Astrocyte (in vitro differentiated cells and primary cell): ENCODE measurements at regions not wholly inside any gene's neighbourhood (a gene's known extent, or its start where the extent isn't known, plus 50 kb on each side); places are given as distances from the start of the nearest gene placed in this dataset.

ENCODE experiments used
- DNase-seq: peaks from one replicate; pipeline ENCODE4 v3.0.0-alpha.2; 2010; ENCODE audit warnings: low read depth
- FAIRE-seq: peaks from 2 replicates; lab custom pipeline; 2011; peaks lifted over from hg19 to GRCh38; lab: Jason Lieb, UNC
- H2AFZ ChIP-seq: 2 replicates; pipeline ENCODE4 v1.6.0; 2012; ENCODE audit warnings: low read depth, low read length, inconsistent platforms
- H3K27ac ChIP-seq: 2 replicates; pipeline ENCODE4 v1.5.1; 2011; ENCODE audit warnings: low read depth, low read length, inconsistent platforms
- H3K27me3 ChIP-seq: 2 replicates; pipeline ENCODE4 v1.6.0; 2011; ENCODE audit warnings: low read length, inconsistent platforms; ENCODE audit not compliant: insufficient read depth
- H3K36me3 ChIP-seq: 2 replicates; pipeline ENCODE4 v1.5.1; 2011; ENCODE audit warnings: low read length, inconsistent platforms; ENCODE audit not compliant: insufficient read depth
- H3K4me1 ChIP-seq: 2 replicates; pipeline ENCODE4 v1.5.1; 2011; ENCODE audit warnings: low read length, inconsistent platforms; ENCODE audit not compliant: insufficient read depth
- H3K4me2 ChIP-seq: 2 replicates; pipeline ENCODE4 v1.6.0; 2012; ENCODE audit warnings: low read length, inconsistent platforms
- H3K4me3 ChIP-seq: 2 replicates; pipeline ENCODE4 v1.5.1; 2011; ENCODE audit warnings: low read depth, mild to moderate bottlenecking, low read length, inconsistent platforms; ENCODE audit not compliant: insufficient read depth
- H3K79me2 ChIP-seq: 2 replicates; pipeline ENCODE4 v1.6.0; 2012; ENCODE audit warnings: mild to moderate bottlenecking, low read length, inconsistent platforms; ENCODE audit not compliant: insufficient read depth
- H3K9ac ChIP-seq: 2 replicates; pipeline ENCODE4 v1.6.0; 2012; ENCODE audit warnings: mild to moderate bottlenecking, low read length, inconsistent platforms
- H3K9me3 ChIP-seq: 2 replicates; pipeline ENCODE4 v1.5.1; 2012; ENCODE audit warnings: low read depth, mild to moderate bottlenecking, low read length, inconsistent platforms; ENCODE audit not compliant: insufficient read depth
- H4K20me1 ChIP-seq: 2 replicates; pipeline ENCODE4 v1.6.0; 2012; ENCODE audit warnings: low read length, inconsistent platforms; ENCODE audit not compliant: insufficient read depth
- H3K27ac Mint-ChIP-seq: one replicate; pipeline ENCODE4 v1.8.0; 2021; ENCODE audit warnings: mild to moderate bottlenecking, mixed read lengths; ENCODE audit not compliant: unreplicated experiment
- H3K27me3 Mint-ChIP-seq: one replicate; pipeline ENCODE4 v1.8.0; 2021; ENCODE audit warnings: low read depth, mixed read lengths; ENCODE audit not compliant: unreplicated experiment
- H3K36me3 Mint-ChIP-seq: one replicate; pipeline ENCODE4 v1.8.0; 2021; ENCODE audit warnings: low read depth, mixed read lengths; ENCODE audit not compliant: unreplicated experiment
- H3K4me1 Mint-ChIP-seq: one replicate; pipeline ENCODE4 v1.8.0; 2021; ENCODE audit warnings: low read depth, mixed read lengths; ENCODE audit not compliant: unreplicated experiment
- H3K4me3 Mint-ChIP-seq: one replicate; pipeline ENCODE4 v1.8.0; 2021; ENCODE audit warnings: mild to moderate bottlenecking, moderate library complexity, mixed read lengths; ENCODE audit not compliant: unreplicated experiment
- H3K9me3 Mint-ChIP-seq: one replicate; pipeline ENCODE4 v1.8.0; 2021; ENCODE audit warnings: mild to moderate bottlenecking, mixed read lengths; ENCODE audit not compliant: unreplicated experiment
- CTCF ChIP-seq: IDR thresholded peaks from 2 replicates; pipeline ENCODE4 v1.5.1; 2011; ENCODE audit warnings: low read depth, mild to moderate bottlenecking, inconsistent platforms, low read length, moderate library complexity; ENCODE audit not compliant: insufficient read depth
- EZH2 ChIP-seq: IDR thresholded peaks from 2 replicates; pipeline ENCODE4 v1.6.1; 2012; ENCODE audit warnings: mild to moderate bottlenecking, low read length, inconsistent platforms; ENCODE audit not compliant: insufficient read depth

GRCh38 chr3:102304550-102304949 lies 130.3 kb upstream of the ZPLD1 start:
- Histone ChIP-seq H3K4me3 (no peak overlapping the region), H3K9ac (no peak overlapping the region), H3K4me1 (no peaks in the 10 kb centered on the region), H3K4me2 (no peak overlapping the region), H2AFZ (no peak overlapping the region), H3K79me2 (no peaks in the 10 kb centered on the region), H3K27me3 (no peaks in the 10 kb centered on the region), H4K20me1 (no peaks in the 10 kb centered on the region), H3K27ac (no peak overlapping the region), H3K9me3 (peaks cover 2% of the 10 kb centered on the region), H3K36me3 (no peaks in the 10 kb centered on the region)
- Mint-ChIP-seq H3K36me3 (no peaks in the 10 kb centered on the region), H3K27ac (no peak overlapping the region), H3K4me3 (no peak overlapping the region), H3K9me3 (no peaks in the 10 kb centered on the region), H3K4me1 (peaks cover 5% of the 10 kb centered on the region), H3K27me3 (no peaks in the 10 kb centered on the region)
- no peak for TF ChIP-seq EZH2
- TF ChIP-seq CTCF, result no peak
- FAIRE-seq, result no peak
- no peak for DNase-seq

GRCh38 chr3:102307442-102307841 lies 127.4 kb upstream of the ZPLD1 start:
- TF ChIP-seq EZH2 (no peak), CTCF (no peak)
- no peak overlapping the region for H3K9ac ChIP-seq
- H3K27me3 Mint-ChIP-seq, result no peaks in the 10 kb centered on the region
- H3K9me3 ChIP-seq, result peaks cover 2% of the 10 kb centered on the region
- no peaks in the 10 kb centered on the region for H4K20me1 ChIP-seq
- no peaks in the 10 kb centered on the region for H3K4me1 ChIP-seq
- no peak overlapping the region for H2AFZ ChIP-seq
- no peaks in the 10 kb centered on the region for H3K36me3 Mint-ChIP-seq
- no peak overlapping the region for H3K4me3 ChIP-seq
- no peak for DNase-seq
- no peaks in the 10 kb centered on the region for H3K79me2 ChIP-seq
- no peak overlapping the region for H3K4me2 ChIP-seq
- no peaks in the 10 kb centered on the region for H3K4me1 Mint-ChIP-seq
- no peaks in the 10 kb centered on the region for H3K36me3 ChIP-seq
- no peak overlapping the region for H3K4me3 Mint-ChIP-seq
- H3K27ac Mint-ChIP-seq, result no peak overlapping the region
- H3K27ac ChIP-seq, result no peak overlapping the region
- FAIRE-seq, result no peak
- no peaks in the 10 kb centered on the region for H3K9me3 Mint-ChIP-seq
- no peaks in the 10 kb centered on the region for H3K27me3 ChIP-seq

GRCh38 chr3:102329066-102329465 lies 105.7 kb upstream of the ZPLD1 start:
- Mint-ChIP-seq H3K27ac (no peak overlapping the region), H3K27me3 (no peaks in the 10 kb centered on the region), H3K4me3 (no peak overlapping the region), H3K9me3 (no peaks in the 10 kb centered on the region), H3K4me1 (no peaks in the 10 kb centered on the region), H3K36me3 (no peaks in the 10 kb centered on the region)
- Histone ChIP-seq H4K20me1 (no peaks in the 10 kb centered on the region), H3K9ac (no peak overlapping the region), H3K4me1 (no peaks in the 10 kb centered on the region), H3K9me3 (no peaks in the 10 kb centered on the region), H3K36me3 (no peaks in the 10 kb centered on the region), H3K27ac (no peak overlapping the region), H3K79me2 (no peaks in the 10 kb centered on the region), H3K4me3 (no peak overlapping the region), H3K27me3 (no peaks in the 10 kb centered on the region), H3K4me2 (no peak overlapping the region), H2AFZ (no peak overlapping the region)
- TF ChIP-seq CTCF (no peak), EZH2 (no peak)
- DNase-seq, result no peak
- no peak for FAIRE-seq
